GM12878 (cell line): ENCODE measurements at regions not wholly inside any gene's neighbourhood (a gene's known extent, or its start where the extent isn't known, plus 50 kb on each side); places are given as distances from the start of the nearest gene placed in this dataset.

ENCODE experiments used
- ATAC-seq: fragments of 200-7000 bp; cut with Tn5 transposase; 3 replicates; pipeline ENCODE4 v1.9.1; 2020; ENCODE audit warnings: mild to moderate bottlenecking, moderate library complexity
- BruUV-seq: library from RNA; stranded (reverse); fragments of 400-500 nt; replicated peaks from 2 replicates; lab custom pipeline; 2021; lab: Mats Ljungman, UMichigan
- CTCF ChIA-PET: fragments of 300-600 bp; sonication (Branson Sonifier 250); formaldehyde crosslinking; extraction: SDS; loops from one replicate; lab custom pipeline; 2021; ENCODE audit warnings: inconsistent platforms; lab: Yijun Ruan, JAX
- POLR2A ChIA-PET: fragments of 350-600 bp; formaldehyde crosslinking; extraction: SDS; loops from one replicate; lab custom pipeline; 2021; ENCODE audit warnings: inconsistent platforms; lab: Charles Lee
- RAD21 ChIA-PET: fragments of 300-600 bp; sonication (Branson Sonifier 250); formaldehyde crosslinking; loops from one replicate; lab custom pipeline; 2023; ENCODE audit warnings: antibody characterized with exemption; ENCODE audit not compliant: unreplicated experiment; lab: Charles Lee
- SMC1A ChIA-PET: fragments of 300-600 bp; sonication (Branson Sonifier 250); formaldehyde crosslinking; loops from one replicate; lab custom pipeline; 2023; ENCODE audit not compliant: unreplicated experiment, uncharacterized antibody; lab: Charles Lee
- DNase-seq: peaks from one replicate; pipeline ENCODE4 v3.0.0-alpha.2; 2011; ENCODE audit warnings: low read depth, low spot score
- FAIRE-seq: peaks from 3 replicates; lab custom pipeline; 2011; peaks lifted over from hg19 to GRCh38; lab: Jason Lieb, UNC
- H2AFZ ChIP-seq: 2 replicates; pipeline ENCODE4 v1.6.0; 2011; ENCODE audit warnings: low read depth, low read length, control low read depth; ENCODE audit not compliant: control insufficient read depth
- H3K27ac ChIP-seq: 2 replicates; pipeline ENCODE4 v1.5.1; 2011; ENCODE audit warnings: control low read depth; ENCODE audit not compliant: control insufficient read depth, insufficient read depth
- H3K27me3 ChIP-seq, 2 experiments: replicated peaks in 1 of 2; 2 replicates each; pipeline versions ENCODE4 v1.6.0 to v1.6.1; 2011; ENCODE audit warnings: low read length in 1 of 2; ENCODE audit not compliant: control insufficient read depth in 2 of 2, insufficient read depth in 2 of 2
- H3K36me3 ChIP-seq, 2 experiments: 2 replicates each; pipeline ENCODE4 v1.5.1; 2011; ENCODE audit warnings: low read length in 1 of 2; ENCODE audit not compliant: control insufficient read depth in 2 of 2, insufficient read depth in 2 of 2
- H3K4me1 ChIP-seq: 2 replicates; pipeline ENCODE4 v1.6.1; 2011; ENCODE audit warnings: mild to moderate bottlenecking, low read length, moderate library complexity, mixed read lengths; ENCODE audit not compliant: control insufficient read depth, insufficient read depth
- H3K4me2 ChIP-seq: 2 replicates; pipeline ENCODE4 v1.6.0; 2011; ENCODE audit warnings: control low read depth; ENCODE audit not compliant: control insufficient read depth, insufficient read depth
- H3K4me3 ChIP-seq: fragments of 200-600 bp; sonication (generic); 2 replicates; pipeline ENCODE4 v1.5.1; 2016
- H3K79me2 ChIP-seq: 2 replicates; pipeline ENCODE4 v1.6.0; 2011; ENCODE audit warnings: low read length; ENCODE audit not compliant: control insufficient read depth, insufficient read depth
- H3K9ac ChIP-seq: 2 replicates; pipeline ENCODE4 v1.8.0; 2011; ENCODE audit warnings: low read length, control low read depth, mixed read lengths; ENCODE audit not compliant: control insufficient read depth, insufficient read depth
- H3K9me3 ChIP-seq: replicated peaks from 3 replicates; pipeline ENCODE4 v1.5.1; 2011; ENCODE audit warnings: mild to moderate bottlenecking, low read length; ENCODE audit not compliant: control insufficient read depth, insufficient read depth
- H4K20me1 ChIP-seq: 2 replicates; pipeline ENCODE4 v1.6.0; 2011; ENCODE audit not compliant: control insufficient read depth, insufficient read depth
- CBFB ChIP-seq: IDR thresholded peaks from 2 replicates; pipeline ENCODE4 v1.6.1; 2016; ENCODE audit warnings: antibody characterized with exemption, low read depth
- TCF7 ChIP-seq: IDR thresholded peaks from 2 replicates; pipeline ENCODE4 v1.6.1; 2014; ENCODE audit warnings: antibody characterized with exemption, borderline replicate concordance
- WGBS: methylation state at CpG from one replicate; pipeline ENCODE4 v1.1.6; 2016; ENCODE audit warnings: low lambda C conversion rate; ENCODE audit not compliant: insufficient replicate concordance, insufficient coverage; ENCODE audit errors: missing lambda C conversion rate; 5-methylcytosine and 5-hydroxymethylcytosine counted together
- in situ Hi-C: fragments of 300-500 bp; cut with MboI; formaldehyde crosslinking; loops from 9 replicates; pipeline ENCODE4 v1.14.3; 2018; ENCODE audit warnings: mixed read lengths
- intact Hi-C: fragments of 100-400 bp; cut with micrococcal nuclease; formaldehyde crosslinking; loops from one replicate; pipeline ENCODE4 v1.14.2; 2022; ENCODE audit not compliant: unreplicated experiment
- TF ChIP-seq, protein P1 (sequence below): fragments of 150-350 bp; IDR thresholded peaks from 2 replicates; pipeline ENCODE4 v1.6.1; 2016; ENCODE audit warnings: low read depth, low read length

DNA sequence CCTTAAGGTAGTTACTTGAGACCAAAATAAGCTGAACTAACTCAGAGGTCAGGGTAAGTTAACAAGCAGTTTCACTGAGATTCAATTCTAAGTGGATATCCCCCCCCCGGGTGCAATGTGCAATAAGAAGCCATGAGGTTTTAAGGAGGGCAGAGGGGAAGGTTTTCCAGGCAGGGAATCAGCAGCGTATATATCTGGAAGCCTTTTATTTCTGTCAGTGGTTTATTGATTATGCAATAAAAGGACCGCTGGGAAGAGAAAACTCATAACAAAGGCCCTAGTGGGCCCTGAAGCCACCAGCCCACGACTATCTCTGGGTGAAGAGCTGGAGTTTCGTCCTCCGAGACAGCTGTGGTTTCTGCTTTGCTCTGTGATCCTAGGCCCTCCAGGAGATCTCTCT, 53.1 kb upstream of the CTPS1 start:
- CTCF ChIA-PET: interaction anchor here (0.9 to 1.4 kb wide), 3 partner anchors 23 to 394 kb away, joined by 3 to 6 read pairs (median 4); no protein-coding TSS in a partner anchor
- Histone ChIP-seq H3K9ac (no peak overlapping the region), H3K27ac (no peak overlapping the region), H3K9me3 (no peaks in the 10 kb centered on the region), H3K36me3 (no peaks in the 10 kb centered on the region), H3K4me2 (no peak overlapping the region), H3K79me2 (no peaks in the 10 kb centered on the region), H4K20me1 (no peaks in the 10 kb centered on the region), H2AFZ (no peak overlapping the region), H3K27me3 (no peaks in the 10 kb centered on the region), H3K4me1 (no peaks in the 10 kb centered on the region), H3K4me3 (no peak overlapping the region)
- DNase-seq: no peak
- ATAC-seq: no peak
- SMC1A ChIA-PET: no interaction called here
- intact Hi-C loops: no loop called here
- no TSS peak for BruUV-seq
- RAD21 ChIA-PET: interaction anchor here (2.0 kb wide), 1 partner anchor 22 kb away, joined by 4 read pairs; no protein-coding TSS in a partner anchor
- in situ Hi-C loops: no loop called here
- 40% methylated on average over 6 of the region's 6 CpGs for WGBS
- POLR2A ChIA-PET: no interaction called here
- no peak for FAIRE-seq
- TF ChIP-seq TCF7: no peak
- TF ChIP-seq, protein P1, sequence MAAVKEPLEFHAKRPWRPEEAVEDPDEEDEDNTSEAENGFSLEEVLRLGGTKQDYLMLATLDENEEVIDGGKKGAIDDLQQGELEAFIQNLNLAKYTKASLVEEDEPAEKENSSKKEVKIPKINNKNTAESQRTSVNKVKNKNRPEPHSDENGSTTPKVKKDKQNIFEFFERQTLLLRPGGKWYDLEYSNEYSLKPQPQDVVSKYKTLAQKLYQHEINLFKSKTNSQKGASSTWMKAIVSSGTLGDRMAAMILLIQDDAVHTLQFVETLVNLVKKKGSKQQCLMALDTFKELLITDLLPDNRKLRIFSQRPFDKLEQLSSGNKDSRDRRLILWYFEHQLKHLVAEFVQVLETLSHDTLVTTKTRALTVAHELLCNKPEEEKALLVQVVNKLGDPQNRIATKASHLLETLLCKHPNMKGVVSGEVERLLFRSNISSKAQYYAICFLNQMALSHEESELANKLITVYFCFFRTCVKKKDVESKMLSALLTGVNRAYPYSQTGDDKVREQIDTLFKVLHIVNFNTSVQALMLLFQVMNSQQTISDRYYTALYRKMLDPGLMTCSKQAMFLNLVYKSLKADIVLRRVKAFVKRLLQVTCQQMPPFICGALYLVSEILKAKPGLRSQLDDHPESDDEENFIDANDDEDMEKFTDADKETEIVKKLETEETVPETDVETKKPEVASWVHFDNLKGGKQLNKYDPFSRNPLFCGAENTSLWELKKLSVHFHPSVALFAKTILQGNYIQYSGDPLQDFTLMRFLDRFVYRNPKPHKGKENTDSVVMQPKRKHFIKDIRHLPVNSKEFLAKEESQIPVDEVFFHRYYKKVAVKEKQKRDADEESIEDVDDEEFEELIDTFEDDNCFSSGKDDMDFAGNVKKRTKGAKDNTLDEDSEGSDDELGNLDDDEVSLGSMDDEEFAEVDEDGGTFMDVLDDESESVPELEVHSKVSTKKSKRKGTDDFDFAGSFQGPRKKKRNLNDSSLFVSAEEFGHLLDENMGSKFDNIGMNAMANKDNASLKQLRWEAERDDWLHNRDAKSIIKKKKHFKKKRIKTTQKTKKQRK: no peak

DNA sequence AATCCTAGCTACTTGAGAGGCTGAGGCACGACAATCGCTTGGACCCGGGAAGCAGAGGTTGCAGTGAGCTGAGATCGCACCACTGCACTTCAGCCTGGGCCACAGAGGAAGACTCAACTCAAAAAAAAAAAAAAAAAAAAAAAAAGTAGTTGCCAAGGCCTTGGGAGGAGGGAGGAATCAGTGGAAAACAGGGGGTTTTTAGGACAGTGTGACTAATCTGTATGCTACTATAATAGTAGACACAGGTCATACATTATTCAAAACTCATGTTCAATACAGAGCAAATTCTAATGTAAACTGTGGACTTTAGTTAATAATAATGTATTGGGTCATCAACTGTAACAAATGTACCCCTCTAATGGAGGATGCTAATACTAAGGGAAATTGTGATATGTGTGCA, 51.7 kb upstream of the CTPS1 start:
- RAD21 ChIA-PET: no interaction called here
- POLR2A ChIA-PET: interaction anchor here (0.7 kb wide), 1 partner anchor 29 kb away, joined by 8 read pairs; no protein-coding TSS in a partner anchor
- in situ Hi-C loops: no loop called here

More for the DNA sequence above, 51.7 kb upstream of the CTPS1 start:
- Histone ChIP-seq H3K27ac (no peak overlapping the region), H3K36me3 (no peaks in the 10 kb centered on the region), H3K4me2 (no peak overlapping the region), H3K79me2 (no peaks in the 10 kb centered on the region), H3K9me3 (no peaks in the 10 kb centered on the region), H4K20me1 (no peaks in the 10 kb centered on the region)
- no TSS peak for BruUV-seq
- 58% methylated on average over 4 of the region's 4 CpGs for WGBS
- ChIA-PET CTCF (interaction anchor here (1.7 kb wide), 1 partner anchor 23 kb away, joined by 5 read pairs; no protein-coding TSS in a partner anchor), SMC1A (no interaction called here)
- ATAC-seq: peak; percentile 21; the same call in 2 of the 3 replicates
- no peak for TF ChIP-seq CBFB
- TF ChIP-seq, all 136 proteins: peak for 0
- FAIRE-seq (no peak), DNase-seq (no peak)
- no peak overlapping the region for H2AFZ ChIP-seq
- no peak overlapping the region for H3K4me3 ChIP-seq
- H3K9ac ChIP-seq: no peak overlapping the region
- H3K27me3 ChIP-seq: no peaks in the 10 kb centered on the region
- H3K4me1 ChIP-seq: no peaks in the 10 kb centered on the region
- intact Hi-C loops: no loop called here
